ENCODE measurements at regions not wholly inside any gene's neighbourhood (a gene's known extent, or its start where the extent isn't known, plus 50 kb on each side); places are given as distances from the start of the nearest gene placed in this dataset.

- Histone ChIP-seq H3K27ac (no peak overlapping the region), H3K9me3 (replicated peaks in 1 of 3) (no peaks in the 10 kb centered on the region), H3K4me3 (no peak overlapping the region), H3K36me3 (replicated peaks in 1 of 2) (no peaks in the 10 kb centered on the region), H3K4me1 (replicated peaks in 1 of 2) (no peaks in the 10 kb centered on the region), H3K27me3 (no peaks in the 10 kb centered on the region)
- TF ChIP-seq, protein P1, sequence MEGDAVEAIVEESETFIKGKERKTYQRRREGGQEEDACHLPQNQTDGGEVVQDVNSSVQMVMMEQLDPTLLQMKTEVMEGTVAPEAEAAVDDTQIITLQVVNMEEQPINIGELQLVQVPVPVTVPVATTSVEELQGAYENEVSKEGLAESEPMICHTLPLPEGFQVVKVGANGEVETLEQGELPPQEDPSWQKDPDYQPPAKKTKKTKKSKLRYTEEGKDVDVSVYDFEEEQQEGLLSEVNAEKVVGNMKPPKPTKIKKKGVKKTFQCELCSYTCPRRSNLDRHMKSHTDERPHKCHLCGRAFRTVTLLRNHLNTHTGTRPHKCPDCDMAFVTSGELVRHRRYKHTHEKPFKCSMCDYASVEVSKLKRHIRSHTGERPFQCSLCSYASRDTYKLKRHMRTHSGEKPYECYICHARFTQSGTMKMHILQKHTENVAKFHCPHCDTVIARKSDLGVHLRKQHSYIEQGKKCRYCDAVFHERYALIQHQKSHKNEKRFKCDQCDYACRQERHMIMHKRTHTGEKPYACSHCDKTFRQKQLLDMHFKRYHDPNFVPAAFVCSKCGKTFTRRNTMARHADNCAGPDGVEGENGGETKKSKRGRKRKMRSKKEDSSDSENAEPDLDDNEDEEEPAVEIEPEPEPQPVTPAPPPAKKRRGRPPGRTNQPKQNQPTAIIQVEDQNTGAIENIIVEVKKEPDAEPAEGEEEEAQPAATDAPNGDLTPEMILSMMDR (IDR thresholded peaks at IDR 0.05) = no peak
- TF ChIP-seq POLR2A (IDR thresholded peaks at IDR 0.05) = no peak
- DNase-seq = no peak
- intact Hi-C loops (cut with DNase I) = no loop called here
- 42 to 63% (median 57%) methylated on average over 3 of the region's 3 CpGs for WGBS, 4 donors
Measured at GRCh38 chr3:59658274-59658673, 608.4 kb upstream of the CFAP20DC start.

- Histone ChIP-seq H3K27ac (no peak overlapping the region), H3K4me3 (no peak overlapping the region), H3K4me1 (replicated peaks in 1 of 2) (no peaks in the 10 kb centered on the region), H3K27me3 (no peaks in the 10 kb centered on the region), H3K9me3 (replicated peaks in 1 of 3) (no peaks in the 10 kb centered on the region), H3K36me3 (replicated peaks in 1 of 2) (no peaks in the 10 kb centered on the region)
- intact Hi-C loops (cut with DNase I) = no loop called here
- no peak for DNase-seq
- TF ChIP-seq, protein P1 (IDR thresholded peaks at IDR 0.05) = no peak
- TF ChIP-seq POLR2A (IDR thresholded peaks at IDR 0.05) = no peak
- WGBS, 4 donors = 81 to 91% (median 83%) methylated on average over 5 of the region's 5 CpGs
Measured at GRCh38 chr3:59655418-59656015, 605.7 kb upstream of the CFAP20DC start.

DNA sequence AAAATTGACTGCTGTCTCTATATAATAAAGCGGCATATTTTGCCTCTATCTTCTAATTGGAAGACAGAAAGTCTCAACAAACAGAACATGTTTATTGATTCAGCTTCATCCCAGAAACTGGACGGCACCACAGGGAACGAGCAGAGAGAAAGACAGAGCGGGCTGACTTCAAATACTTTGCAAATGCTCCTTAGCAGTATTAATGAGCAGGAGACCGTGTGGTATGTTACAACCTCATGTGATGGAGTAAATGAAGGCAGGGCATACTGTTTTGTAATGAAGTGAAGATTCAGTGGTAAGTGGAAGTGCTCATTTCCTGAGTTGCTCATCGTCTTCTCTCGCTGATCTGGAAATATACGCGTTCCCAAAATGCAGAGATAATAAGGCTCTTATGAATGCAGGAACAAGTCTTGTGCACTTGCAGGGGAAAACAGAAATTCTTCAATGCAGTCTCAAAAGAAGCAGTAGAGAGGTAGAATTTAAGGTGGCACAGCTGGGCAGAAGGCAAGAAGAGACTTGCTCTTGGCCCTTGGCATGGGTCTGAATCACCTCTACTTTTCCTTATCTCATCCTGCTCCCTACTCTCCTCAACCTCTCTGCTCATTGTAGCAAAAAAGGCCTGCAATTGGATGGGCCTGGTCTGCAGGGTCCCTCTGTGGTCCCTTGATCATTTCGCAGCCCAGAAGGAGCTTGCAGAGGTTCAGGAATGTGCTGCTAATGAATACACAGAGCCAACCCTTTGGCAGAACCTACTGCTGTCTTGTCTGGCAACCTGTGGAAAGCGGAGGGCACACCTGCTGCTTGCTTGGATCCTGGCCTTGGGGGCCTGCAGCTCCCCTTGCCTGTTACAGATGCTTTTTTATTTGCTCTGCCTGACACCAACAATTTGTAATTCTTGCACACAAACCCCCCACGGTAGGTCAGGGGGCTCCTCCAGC, 604.9 kb upstream of the CFAP20DC start:
- 80 to 82% (median 81%) methylated on average over 11 to 12 of the region's 12 CpGs for WGBS, 4 donors
- Histone ChIP-seq H3K36me3 (replicated peaks in 1 of 2) (no peaks in the 10 kb centered on the region), H3K4me1 (replicated peaks in 1 of 2) (no peaks in the 10 kb centered on the region), H3K27me3 (no peaks in the 10 kb centered on the region), H3K27ac (no peak overlapping the region), H3K4me3 (no peak overlapping the region), H3K9me3 (replicated peaks in 1 of 3) (peaks cover 0 to 2% (median 0%) of the 10 kb centered on the region in 3 donors)
- DNase-seq = no peak
- intact Hi-C loops (cut with DNase I) = no loop called here
- TF ChIP-seq POLR2A (IDR thresholded peaks at IDR 0.05) = no peak
- TF ChIP-seq, protein P1 (IDR thresholded peaks at IDR 0.05) = no peak

DNA sequence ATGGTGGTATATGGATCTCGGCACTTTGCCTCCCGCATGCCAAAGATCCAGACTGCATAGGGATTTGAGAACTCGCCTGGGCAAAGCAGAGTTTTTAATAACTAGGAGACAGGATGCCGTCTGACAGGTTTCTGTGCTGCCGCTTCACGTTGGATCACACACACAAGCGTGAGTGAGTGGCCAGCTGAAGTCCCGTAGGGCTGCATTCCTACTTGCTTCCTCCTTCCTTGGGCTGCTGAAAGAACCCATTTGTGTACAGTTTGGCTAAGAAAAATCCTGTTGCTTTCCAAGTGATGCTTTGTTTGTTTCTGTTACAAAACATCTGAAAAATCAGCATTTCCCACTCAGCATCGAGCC, 604.3 kb upstream of the CFAP20DC start:
- no peaks in the 10 kb centered on the region for H3K4me1 ChIP-seq (replicated peaks in 1 of 2)
- no peaks in the 10 kb centered on the region for H3K27me3 ChIP-seq
- no peak overlapping the region for H3K27ac ChIP-seq
- 57 to 81% (median 64%) methylated on average over 9 of the region's 9 CpGs for WGBS, 4 donors
- H3K9me3 ChIP-seq (replicated peaks in 1 of 3) = peaks cover 0 to 5% (median 0%) of the 10 kb centered on the region in 3 donors
- H3K4me3 ChIP-seq = no peak overlapping the region
- intact Hi-C loops (cut with DNase I) = no loop called here
- H3K36me3 ChIP-seq (replicated peaks in 1 of 2) = no peaks in the 10 kb centered on the region
- no peak for DNase-seq
- no peak for TF ChIP-seq POLR2A (IDR thresholded peaks at IDR 0.05)
- TF ChIP-seq, protein P1 (IDR thresholded peaks at IDR 0.05) = no peak
